Smooth muscle cell (in vitro differentiated cells): ENCODE measurements at regions not wholly inside any gene's neighbourhood (a gene's known extent, or its start where the extent isn't known, plus 50 kb on each side); places are given as distances from the start of the nearest gene placed in this dataset.

ENCODE experiments used
- DNase-seq: peaks from one replicate; lab custom pipeline; 2025; ENCODE audit not compliant: unreplicated experiment; lab: John Stamatoyannopoulos, UW
- H2AFZ ChIP-seq: fragments of 200-600 bp; sonication (generic); 2 replicates; pipeline ENCODE4 v1.6.0; 2016; ENCODE audit warnings: antibody characterized with exemption, low read depth, mild to moderate bottlenecking
- H3F3A ChIP-seq: fragments of 200-600 bp; sonication (generic); 2 replicates; pipeline ENCODE4 v1.6.0; 2017; ENCODE audit warnings: antibody characterized with exemption, low read depth
- H3K27ac ChIP-seq: fragments of 200-600 bp; sonication (generic); 2 replicates; pipeline ENCODE4 v1.5.1; 2016; ENCODE audit warnings: low read depth, mild to moderate bottlenecking
- H3K27me3 ChIP-seq: fragments of 200-600 bp; sonication (generic); 2 replicates; pipeline ENCODE4 v1.6.1; 2016; ENCODE audit warnings: low read depth, mild to moderate bottlenecking
- H3K36me3 ChIP-seq: fragments of 200-600 bp; sonication (generic); 2 replicates; pipeline ENCODE4 v1.5.1; 2016; ENCODE audit warnings: low read depth
- H3K4me1 ChIP-seq: fragments of 200-600 bp; sonication (generic); 2 replicates; pipeline ENCODE4 v1.5.1; 2016; ENCODE audit warnings: low read depth
- H3K4me2 ChIP-seq: fragments of 200-600 bp; sonication (generic); 2 replicates; pipeline ENCODE4 v1.6.0; 2016; ENCODE audit warnings: mild to moderate bottlenecking
- H3K4me3 ChIP-seq: fragments of 200-600 bp; sonication (generic); 2 replicates; pipeline ENCODE4 v1.5.1; 2016; ENCODE audit warnings: mild to moderate bottlenecking
- H3K79me2 ChIP-seq: fragments of 200-600 bp; sonication (generic); 2 replicates; pipeline ENCODE4 v1.6.0; 2016; ENCODE audit warnings: low read depth, mild to moderate bottlenecking
- H3K9ac ChIP-seq: fragments of 200-600 bp; sonication (generic); 2 replicates; pipeline ENCODE4 v1.6.0; 2016; ENCODE audit warnings: low read depth
- H3K9me3 ChIP-seq: fragments of 200-600 bp; sonication (generic); replicated peaks from 2 replicates; pipeline ENCODE4 v1.5.1; 2016; ENCODE audit warnings: low read depth
- H4K20me1 ChIP-seq: fragments of 200-600 bp; sonication (generic); 2 replicates; pipeline ENCODE4 v1.6.0; 2016; ENCODE audit warnings: low read depth
- WGBS: methylation state at CpG from one replicate; pipeline ENCODE4 v1.1.7; 2016; ENCODE audit warnings: low lambda C conversion rate; 5-methylcytosine and 5-hydroxymethylcytosine counted together
- TF ChIP-seq, protein P1 (sequence below): fragments of 200-600 bp; sonication (generic); IDR thresholded peaks from 2 replicates; pipeline ENCODE4 v1.5.1; 2017; ENCODE audit warnings: borderline replicate concordance, mild to moderate bottlenecking, antibody characterized with exemption; ENCODE audit not compliant: insufficient read depth, poor library complexity, severe bottlenecking

DNA sequence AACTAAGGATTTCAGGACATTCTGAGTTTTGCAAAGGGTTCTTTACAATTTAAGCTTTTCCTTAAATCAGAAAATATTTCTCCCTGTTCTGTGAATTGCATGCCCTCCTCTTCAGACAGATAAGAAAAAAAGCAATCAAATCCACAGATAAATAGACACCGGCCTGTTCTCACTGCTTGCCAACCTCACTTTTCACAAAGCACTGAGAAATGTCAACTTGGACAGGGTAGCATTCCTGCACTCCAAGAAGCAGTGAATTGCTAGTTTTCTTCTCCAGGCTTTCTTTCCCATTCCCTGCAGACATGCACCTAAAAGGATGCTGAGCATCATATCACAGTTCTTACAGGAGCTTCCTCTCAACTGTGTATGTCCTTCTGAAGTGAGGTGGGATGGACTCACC lies 226.0 kb downstream of the CHRM3 start:
- Histone ChIP-seq H4K20me1 (no peaks in the 10 kb centered on the region), H3K9ac (no peak overlapping the region), H3K27me3 (no peaks in the 10 kb centered on the region), H3K79me2 (no peaks in the 10 kb centered on the region), H3K9me3 (no peaks in the 10 kb centered on the region), H3K27ac (no peak overlapping the region), H3K4me1 (no peaks in the 10 kb centered on the region), H3K4me3 (no peak overlapping the region), H3K36me3 (no peaks in the 10 kb centered on the region), H2AFZ (no peak overlapping the region), H3F3A (no peaks in the 10 kb centered on the region), H3K4me2 (no peak overlapping the region)
- WGBS = 67% methylated on average over 1 of the region's 1 CpG
- DNase-seq = no peak
- TF ChIP-seq, protein P1, sequence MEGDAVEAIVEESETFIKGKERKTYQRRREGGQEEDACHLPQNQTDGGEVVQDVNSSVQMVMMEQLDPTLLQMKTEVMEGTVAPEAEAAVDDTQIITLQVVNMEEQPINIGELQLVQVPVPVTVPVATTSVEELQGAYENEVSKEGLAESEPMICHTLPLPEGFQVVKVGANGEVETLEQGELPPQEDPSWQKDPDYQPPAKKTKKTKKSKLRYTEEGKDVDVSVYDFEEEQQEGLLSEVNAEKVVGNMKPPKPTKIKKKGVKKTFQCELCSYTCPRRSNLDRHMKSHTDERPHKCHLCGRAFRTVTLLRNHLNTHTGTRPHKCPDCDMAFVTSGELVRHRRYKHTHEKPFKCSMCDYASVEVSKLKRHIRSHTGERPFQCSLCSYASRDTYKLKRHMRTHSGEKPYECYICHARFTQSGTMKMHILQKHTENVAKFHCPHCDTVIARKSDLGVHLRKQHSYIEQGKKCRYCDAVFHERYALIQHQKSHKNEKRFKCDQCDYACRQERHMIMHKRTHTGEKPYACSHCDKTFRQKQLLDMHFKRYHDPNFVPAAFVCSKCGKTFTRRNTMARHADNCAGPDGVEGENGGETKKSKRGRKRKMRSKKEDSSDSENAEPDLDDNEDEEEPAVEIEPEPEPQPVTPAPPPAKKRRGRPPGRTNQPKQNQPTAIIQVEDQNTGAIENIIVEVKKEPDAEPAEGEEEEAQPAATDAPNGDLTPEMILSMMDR = no peak

DNA sequence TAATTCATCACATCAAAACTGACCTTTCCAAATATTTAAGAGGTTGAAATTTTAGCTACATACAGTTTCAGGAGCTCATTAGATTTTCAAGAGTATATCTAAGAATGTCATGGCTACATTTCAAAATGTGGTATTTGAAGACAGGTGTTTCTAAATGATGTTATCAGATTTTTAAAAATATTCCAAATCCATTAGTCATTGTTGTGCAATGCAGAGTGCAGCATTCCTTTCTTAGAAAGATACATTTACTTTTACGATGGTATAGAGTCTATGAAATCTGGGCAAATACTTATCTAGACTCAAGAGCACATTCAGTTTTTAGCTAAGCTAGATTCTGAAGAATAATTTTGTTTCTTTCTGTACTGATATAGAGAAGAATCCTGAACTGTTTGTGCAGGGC lies 230.3 kb downstream of the CHRM3 start:
- H2AFZ ChIP-seq = no peak overlapping the region
- H3K79me2 ChIP-seq = no peaks in the 10 kb centered on the region
- H3K27me3 ChIP-seq = no peaks in the 10 kb centered on the region
- H3K36me3 ChIP-seq = no peaks in the 10 kb centered on the region
- H3K27ac ChIP-seq = no peak overlapping the region
- H3K4me2 ChIP-seq = no peak overlapping the region
- H3K9me3 ChIP-seq = no peaks in the 10 kb centered on the region
- H3F3A ChIP-seq = no peaks in the 10 kb centered on the region
- DNase-seq = no peak
- H4K20me1 ChIP-seq = no peaks in the 10 kb centered on the region
- H3K4me1 ChIP-seq = no peaks in the 10 kb centered on the region
- no peak overlapping the region for H3K9ac ChIP-seq
- TF ChIP-seq, protein P1 = no peak
- 48% methylated on average over 1 of the region's 1 CpG for WGBS
- no peak overlapping the region for H3K4me3 ChIP-seq

DNA sequence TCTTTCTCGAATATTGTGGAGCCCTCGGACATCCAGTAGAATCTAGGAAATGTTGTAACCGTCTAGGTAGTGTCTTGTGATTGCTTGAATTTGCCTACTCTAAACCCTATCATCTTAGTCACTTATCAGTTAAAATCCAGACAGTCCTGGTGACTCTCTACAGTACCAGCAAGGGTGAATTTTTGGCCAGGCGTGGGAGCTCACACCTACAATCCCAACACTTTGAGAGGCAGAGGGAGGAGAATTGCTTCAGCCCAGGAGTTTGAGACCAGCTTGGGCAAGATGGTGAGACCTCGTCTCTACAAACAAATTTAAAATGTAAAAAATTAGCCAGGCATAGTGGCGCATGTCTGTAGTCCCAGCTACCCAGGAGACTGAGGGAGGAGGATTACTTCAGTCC lies 230.9 kb downstream of the CHRM3 start:
- Histone ChIP-seq H3K4me3 (no peak overlapping the region), H3K36me3 (no peaks in the 10 kb centered on the region), H3K79me2 (no peaks in the 10 kb centered on the region), H2AFZ (no peak overlapping the region), H4K20me1 (no peaks in the 10 kb centered on the region), H3K4me2 (no peak overlapping the region), H3K27me3 (no peaks in the 10 kb centered on the region), H3K9ac (no peak overlapping the region), H3K4me1 (no peaks in the 10 kb centered on the region), H3F3A (no peaks in the 10 kb centered on the region), H3K27ac (no peak overlapping the region), H3K9me3 (no peaks in the 10 kb centered on the region)
- DNase-seq = no peak
- TF ChIP-seq, protein P1 = no peak
- WGBS = 89% methylated on average over 6 of the region's 6 CpGs

DNA sequence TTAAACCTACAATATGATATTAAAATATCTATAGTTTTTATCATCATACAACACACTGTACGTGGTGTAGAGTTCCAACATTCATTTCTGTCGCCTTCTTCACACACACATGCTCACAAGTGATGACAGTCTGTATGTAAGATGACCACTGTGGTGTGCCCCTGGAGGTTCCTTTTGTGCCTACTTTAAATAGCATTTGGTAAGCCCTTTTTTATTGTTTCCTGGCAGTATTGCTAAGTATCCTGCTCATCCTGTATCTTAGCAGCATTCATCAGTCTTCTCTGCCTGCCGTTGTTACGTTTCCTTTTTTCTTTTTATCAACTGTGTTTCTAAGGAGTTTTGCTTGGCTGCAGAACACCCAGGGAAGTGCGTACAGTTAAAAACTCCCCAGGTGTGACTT lies 231.4 kb downstream of the CHRM3 start:
- Histone ChIP-seq H3F3A (no peaks in the 10 kb centered on the region), H3K27me3 (no peaks in the 10 kb centered on the region), H3K4me1 (no peaks in the 10 kb centered on the region), H3K79me2 (no peaks in the 10 kb centered on the region), H3K27ac (no peak overlapping the region), H2AFZ (no peak overlapping the region), H3K9me3 (no peaks in the 10 kb centered on the region), H4K20me1 (no peaks in the 10 kb centered on the region), H3K4me3 (no peak overlapping the region), H3K4me2 (no peak overlapping the region), H3K9ac (no peak overlapping the region), H3K36me3 (no peaks in the 10 kb centered on the region)
- TF ChIP-seq, protein P1 = no peak
- no peak for DNase-seq
- 79% methylated on average over 5 of the region's 5 CpGs for WGBS
